ENCODE measurements at regions not wholly inside any gene's neighbourhood (a gene's known extent, or its start where the extent isn't known, plus 50 kb on each side); places are given as distances from the start of the nearest gene placed in this dataset.

GRCh38 chr11:134893810-134894685, 482.0 kb upstream of the B3GAT1 start:
- DNase-seq (ENCODE audit: insufficient read length, low spot score, missing footprints): no peak
- Histone ChIP-seq H3K27me3 (ENCODE audit: insufficient read depth, low read length) (no peaks in the 10 kb centered on the region), H3K4me1 (ENCODE audit: insufficient read depth, low read length) (no peaks in the 10 kb centered on the region), H3K79me2 (ENCODE audit: insufficient read depth, low read length) (no peaks in the 10 kb centered on the region), H4K20me1 (ENCODE audit: insufficient read depth, low read length) (no peaks in the 10 kb centered on the region), H3K4me3 (ENCODE audit: insufficient read depth, low read length) (no peak overlapping the region), H3K27ac (ENCODE audit: low read depth, low read length) (no peak overlapping the region), H3K9me3 (ENCODE audit: low read depth, low read length) (no peaks in the 10 kb centered on the region), H3K36me3 (ENCODE audit: insufficient read depth, low read length) (no peaks in the 10 kb centered on the region), H3K4me2 (ENCODE audit: insufficient read depth, low read length) (no peak overlapping the region), H2AFZ (ENCODE audit: low read length) (no peak overlapping the region)
- TF ChIP-seq, protein P1, sequence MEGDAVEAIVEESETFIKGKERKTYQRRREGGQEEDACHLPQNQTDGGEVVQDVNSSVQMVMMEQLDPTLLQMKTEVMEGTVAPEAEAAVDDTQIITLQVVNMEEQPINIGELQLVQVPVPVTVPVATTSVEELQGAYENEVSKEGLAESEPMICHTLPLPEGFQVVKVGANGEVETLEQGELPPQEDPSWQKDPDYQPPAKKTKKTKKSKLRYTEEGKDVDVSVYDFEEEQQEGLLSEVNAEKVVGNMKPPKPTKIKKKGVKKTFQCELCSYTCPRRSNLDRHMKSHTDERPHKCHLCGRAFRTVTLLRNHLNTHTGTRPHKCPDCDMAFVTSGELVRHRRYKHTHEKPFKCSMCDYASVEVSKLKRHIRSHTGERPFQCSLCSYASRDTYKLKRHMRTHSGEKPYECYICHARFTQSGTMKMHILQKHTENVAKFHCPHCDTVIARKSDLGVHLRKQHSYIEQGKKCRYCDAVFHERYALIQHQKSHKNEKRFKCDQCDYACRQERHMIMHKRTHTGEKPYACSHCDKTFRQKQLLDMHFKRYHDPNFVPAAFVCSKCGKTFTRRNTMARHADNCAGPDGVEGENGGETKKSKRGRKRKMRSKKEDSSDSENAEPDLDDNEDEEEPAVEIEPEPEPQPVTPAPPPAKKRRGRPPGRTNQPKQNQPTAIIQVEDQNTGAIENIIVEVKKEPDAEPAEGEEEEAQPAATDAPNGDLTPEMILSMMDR (IDR thresholded peaks at IDR 0.05; ENCODE audit: extremely low read depth, low read depth, low read length): no peak

- no peak overlapping the region for H3K4me2 ChIP-seq (ENCODE audit: insufficient read depth, low read length)
- H3K27ac ChIP-seq (ENCODE audit: low read depth, low read length): no peak overlapping the region
- H3K9me3 ChIP-seq (ENCODE audit: low read depth, low read length): no peaks in the 10 kb centered on the region
- no peaks in the 10 kb centered on the region for H4K20me1 ChIP-seq (ENCODE audit: insufficient read depth, low read length)
- H3K4me3 ChIP-seq (ENCODE audit: insufficient read depth, low read length): no peak overlapping the region
- no peaks in the 10 kb centered on the region for H3K79me2 ChIP-seq (ENCODE audit: insufficient read depth, low read length)
- TF ChIP-seq, protein P1 (IDR thresholded peaks at IDR 0.05; ENCODE audit: extremely low read depth, low read depth, low read length): no peak
- no peak for DNase-seq (ENCODE audit: insufficient read length, low spot score, missing footprints)
- no peaks in the 10 kb centered on the region for H3K27me3 ChIP-seq (ENCODE audit: insufficient read depth, low read length)
- no peaks in the 10 kb centered on the region for H3K36me3 ChIP-seq (ENCODE audit: insufficient read depth, low read length)
- no peaks in the 10 kb centered on the region for H3K4me1 ChIP-seq (ENCODE audit: insufficient read depth, low read length)
- no peak overlapping the region for H2AFZ ChIP-seq (ENCODE audit: low read length)
Measured at GRCh38 chr11:134890446-134890845, 478.4 kb upstream of the B3GAT1 start.

- no peak overlapping the region for H2AFZ ChIP-seq (ENCODE audit: low read length)
- no peak overlapping the region for H3K27ac ChIP-seq (ENCODE audit: low read depth, low read length)
- H3K9me3 ChIP-seq (ENCODE audit: low read depth, low read length): no peaks in the 10 kb centered on the region
- H3K27me3 ChIP-seq (ENCODE audit: insufficient read depth, low read length): no peaks in the 10 kb centered on the region
- H3K4me1 ChIP-seq (ENCODE audit: insufficient read depth, low read length): no peaks in the 10 kb centered on the region
- no peaks in the 10 kb centered on the region for H4K20me1 ChIP-seq (ENCODE audit: insufficient read depth, low read length)
- TF ChIP-seq, protein P1 (IDR thresholded peaks at IDR 0.05; ENCODE audit: extremely low read depth, low read depth, low read length): no peak
- no peak overlapping the region for H3K4me3 ChIP-seq (ENCODE audit: insufficient read depth, low read length)
- H3K36me3 ChIP-seq (ENCODE audit: insufficient read depth, low read length): no peaks in the 10 kb centered on the region
- no peak for DNase-seq (ENCODE audit: insufficient read length, low spot score, missing footprints)
- H3K4me2 ChIP-seq (ENCODE audit: insufficient read depth, low read length): no peak overlapping the region
- H3K79me2 ChIP-seq (ENCODE audit: insufficient read depth, low read length): no peaks in the 10 kb centered on the region
Measured at GRCh38 chr11:134889832-134890231, 477.8 kb upstream of the B3GAT1 start.

GRCh38 chr11:134888821-134889220, 476.8 kb upstream of the B3GAT1 start:
- TF ChIP-seq, protein P1 (IDR thresholded peaks at IDR 0.05; ENCODE audit: extremely low read depth, low read depth, low read length): no peak
- Histone ChIP-seq H3K36me3 (ENCODE audit: insufficient read depth, low read length) (no peaks in the 10 kb centered on the region), H3K4me2 (ENCODE audit: insufficient read depth, low read length) (no peak overlapping the region), H3K9me3 (ENCODE audit: low read depth, low read length) (no peaks in the 10 kb centered on the region), H3K79me2 (ENCODE audit: insufficient read depth, low read length) (no peaks in the 10 kb centered on the region), H4K20me1 (ENCODE audit: insufficient read depth, low read length) (no peaks in the 10 kb centered on the region), H3K27me3 (ENCODE audit: insufficient read depth, low read length) (no peaks in the 10 kb centered on the region), H2AFZ (ENCODE audit: low read length) (no peak overlapping the region), H3K4me3 (ENCODE audit: insufficient read depth, low read length) (no peak overlapping the region), H3K4me1 (ENCODE audit: insufficient read depth, low read length) (no peaks in the 10 kb centered on the region), H3K27ac (ENCODE audit: low read depth, low read length) (no peak overlapping the region)
- DNase-seq (ENCODE audit: insufficient read length, low spot score, missing footprints): no peak

Measured in osteoblast (primary cell).